Activated naive CD4-positive, alpha-beta T cell treated with anti-CD3 and anti-CD28 coated beads, Interleukin-2, amount 50 U/mL, for 24 hours (primary cell): ENCODE measurements at regions not wholly inside any gene's neighbourhood (a gene's known extent, or its start where the extent isn't known, plus 50 kb on each side); places are given as distances from the start of the nearest gene placed in this dataset.

ENCODE experiments used
- H3K27ac Mint-ChIP-seq: one replicate; pipeline ENCODE4 v1.8.0; 2021; ENCODE audit warnings: mild to moderate bottlenecking, mixed read lengths
- H3K27me3 Mint-ChIP-seq: one replicate; pipeline ENCODE4 v1.8.0; 2021; ENCODE audit warnings: mixed read lengths
- H3K36me3 Mint-ChIP-seq: one replicate; pipeline ENCODE4 v1.8.0; 2021; ENCODE audit warnings: mixed read lengths
- H3K4me1 Mint-ChIP-seq: one replicate; pipeline ENCODE4 v1.8.0; 2021; ENCODE audit warnings: mixed read lengths
- H3K4me3 Mint-ChIP-seq: one replicate; pipeline ENCODE4 v1.8.0; 2021; ENCODE audit warnings: mild to moderate bottlenecking, mixed read lengths
- H3K9me3 Mint-ChIP-seq: one replicate; pipeline ENCODE4 v1.8.0; 2021; ENCODE audit warnings: mixed read lengths

DNA sequence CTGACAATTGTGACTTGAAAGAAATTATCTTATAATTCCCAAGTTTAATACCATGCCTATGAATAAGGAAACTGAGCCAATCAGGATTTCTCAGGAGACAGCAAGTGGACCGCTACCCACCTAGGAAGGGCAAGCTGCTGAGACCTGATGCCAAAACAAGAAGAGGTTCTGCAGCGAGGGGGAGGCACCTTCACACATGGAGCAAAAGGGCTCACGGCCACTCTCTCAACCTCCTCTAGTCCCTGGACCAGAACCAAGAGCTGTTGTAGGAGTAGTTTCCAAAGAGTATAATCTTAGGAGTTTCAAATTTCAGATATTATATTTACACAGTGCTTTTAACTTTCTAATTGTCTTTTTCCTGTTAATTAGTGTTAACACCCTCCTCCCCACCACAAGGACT is 154.7 kb upstream of the ETAA1 start:
- H3K4me1 Mint-ChIP-seq: no peaks in the 10 kb centered on the region
- no peaks in the 10 kb centered on the region for H3K9me3 Mint-ChIP-seq
- no peak overlapping the region for H3K27ac Mint-ChIP-seq
- no peaks in the 10 kb centered on the region for H3K27me3 Mint-ChIP-seq
- no peaks in the 10 kb centered on the region for H3K36me3 Mint-ChIP-seq
- H3K4me3 Mint-ChIP-seq: no peak overlapping the region

- no peak overlapping the region for H3K4me3 Mint-ChIP-seq
- H3K9me3 Mint-ChIP-seq: no peaks in the 10 kb centered on the region
- H3K4me1 Mint-ChIP-seq: no peaks in the 10 kb centered on the region
- H3K36me3 Mint-ChIP-seq: no peaks in the 10 kb centered on the region
- no peaks in the 10 kb centered on the region for H3K27me3 Mint-ChIP-seq
- H3K27ac Mint-ChIP-seq: no peak overlapping the region
Measured at GRCh38 chr2:67243919-67244318, 153.2 kb upstream of the ETAA1 start.

DNA sequence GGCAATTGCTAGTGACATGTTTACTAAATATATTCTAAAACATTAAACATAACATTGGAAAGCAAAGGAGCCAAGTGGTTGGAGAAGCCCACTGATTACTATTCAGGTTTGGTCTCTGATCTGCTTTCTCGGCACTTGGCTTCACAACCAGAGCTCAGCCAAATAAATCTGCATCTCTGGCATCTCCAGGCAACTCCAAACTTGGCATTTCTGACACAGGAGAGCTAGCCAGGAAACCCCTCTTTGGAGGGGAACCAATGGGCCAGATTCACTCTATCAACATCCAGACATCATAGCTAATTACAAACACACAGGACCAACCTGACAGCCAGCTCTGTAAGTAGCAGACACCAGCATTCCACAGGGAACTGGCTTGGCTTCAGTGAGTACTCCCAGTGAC is 150.3 kb upstream of the ETAA1 start:
- Mint-ChIP-seq H3K27ac (no peak overlapping the region), H3K4me3 (no peak overlapping the region), H3K4me1 (no peaks in the 10 kb centered on the region), H3K9me3 (no peaks in the 10 kb centered on the region), H3K27me3 (no peaks in the 10 kb centered on the region), H3K36me3 (no peaks in the 10 kb centered on the region)

DNA sequence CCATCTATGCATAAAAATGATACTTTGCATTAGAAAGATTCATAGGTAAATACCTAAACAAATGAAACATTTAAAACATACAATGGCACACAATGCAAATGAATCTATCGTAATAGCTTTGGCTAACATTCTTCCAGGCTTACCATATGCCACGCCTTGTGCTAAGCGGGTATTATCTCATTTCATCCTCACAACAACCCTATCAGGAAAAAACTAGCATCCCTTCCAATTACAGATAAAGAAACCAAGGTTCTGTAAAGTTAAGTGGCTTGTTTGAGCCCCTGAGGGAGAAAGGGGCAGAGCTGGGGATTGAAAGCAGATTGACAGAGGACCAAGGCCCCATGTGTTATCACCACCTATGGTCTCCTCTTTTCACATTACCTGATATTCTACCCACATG is 145.4 kb upstream of the ETAA1 start:
- no peaks in the 10 kb centered on the region for H3K27me3 Mint-ChIP-seq
- no peak overlapping the region for H3K27ac Mint-ChIP-seq
- H3K9me3 Mint-ChIP-seq: no peaks in the 10 kb centered on the region
- H3K4me1 Mint-ChIP-seq: no peaks in the 10 kb centered on the region
- H3K36me3 Mint-ChIP-seq: no peaks in the 10 kb centered on the region
- no peak overlapping the region for H3K4me3 Mint-ChIP-seq

GRCh38 chr2:67255933-67256615 is 141.1 kb upstream of the ETAA1 start:
- Mint-ChIP-seq H3K4me1 (no peaks in the 10 kb centered on the region), H3K4me3 (no peak overlapping the region), H3K27me3 (no peaks in the 10 kb centered on the region), H3K27ac (no peak overlapping the region), H3K36me3 (no peaks in the 10 kb centered on the region), H3K9me3 (no peaks in the 10 kb centered on the region)

GRCh38 chr2:67256892-67257291 is 140.2 kb upstream of the ETAA1 start:
- Mint-ChIP-seq H3K4me3 (no peak overlapping the region), H3K27ac (no peak overlapping the region), H3K36me3 (no peaks in the 10 kb centered on the region)

DNA sequence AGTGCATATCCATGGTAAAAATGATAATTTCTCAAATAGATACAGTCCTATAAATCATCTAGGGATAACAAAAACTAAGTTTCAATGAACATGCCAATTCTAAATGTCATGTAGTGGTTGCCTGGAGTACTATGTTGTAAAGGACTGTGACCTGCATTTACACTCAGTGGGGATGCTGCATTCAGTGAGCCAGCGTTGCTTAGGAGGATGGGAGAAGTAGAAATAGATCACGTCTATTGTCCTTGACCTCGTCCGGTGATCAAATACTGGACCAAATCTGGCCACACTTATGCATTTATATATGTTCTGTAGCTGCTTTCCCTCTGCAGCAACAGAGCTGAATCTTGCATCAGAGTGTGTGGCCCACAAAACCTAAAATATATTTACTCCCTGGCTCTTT is 139.0 kb upstream of the ETAA1 start:
- Mint-ChIP-seq H3K36me3 (no peaks in the 10 kb centered on the region), H3K4me3 (no peak overlapping the region), H3K9me3 (no peaks in the 10 kb centered on the region), H3K27me3 (no peaks in the 10 kb centered on the region), H3K27ac (no peak overlapping the region), H3K4me1 (no peaks in the 10 kb centered on the region)

More at GRCh38 chr2:67256892-67257291, 140.2 kb upstream of the ETAA1 start:
- Mint-ChIP-seq H3K4me1 (no peaks in the 10 kb centered on the region), H3K27me3 (no peaks in the 10 kb centered on the region), H3K9me3 (no peaks in the 10 kb centered on the region)

GRCh38 chr2:67258831-67259230 is 138.3 kb upstream of the ETAA1 start:
- Mint-ChIP-seq H3K4me1 (no peaks in the 10 kb centered on the region), H3K27me3 (peaks cover 2% of the 10 kb centered on the region), H3K36me3 (no peaks in the 10 kb centered on the region), H3K4me3 (no peak overlapping the region), H3K27ac (no peak overlapping the region), H3K9me3 (peaks cover 4% of the 10 kb centered on the region)

DNA sequence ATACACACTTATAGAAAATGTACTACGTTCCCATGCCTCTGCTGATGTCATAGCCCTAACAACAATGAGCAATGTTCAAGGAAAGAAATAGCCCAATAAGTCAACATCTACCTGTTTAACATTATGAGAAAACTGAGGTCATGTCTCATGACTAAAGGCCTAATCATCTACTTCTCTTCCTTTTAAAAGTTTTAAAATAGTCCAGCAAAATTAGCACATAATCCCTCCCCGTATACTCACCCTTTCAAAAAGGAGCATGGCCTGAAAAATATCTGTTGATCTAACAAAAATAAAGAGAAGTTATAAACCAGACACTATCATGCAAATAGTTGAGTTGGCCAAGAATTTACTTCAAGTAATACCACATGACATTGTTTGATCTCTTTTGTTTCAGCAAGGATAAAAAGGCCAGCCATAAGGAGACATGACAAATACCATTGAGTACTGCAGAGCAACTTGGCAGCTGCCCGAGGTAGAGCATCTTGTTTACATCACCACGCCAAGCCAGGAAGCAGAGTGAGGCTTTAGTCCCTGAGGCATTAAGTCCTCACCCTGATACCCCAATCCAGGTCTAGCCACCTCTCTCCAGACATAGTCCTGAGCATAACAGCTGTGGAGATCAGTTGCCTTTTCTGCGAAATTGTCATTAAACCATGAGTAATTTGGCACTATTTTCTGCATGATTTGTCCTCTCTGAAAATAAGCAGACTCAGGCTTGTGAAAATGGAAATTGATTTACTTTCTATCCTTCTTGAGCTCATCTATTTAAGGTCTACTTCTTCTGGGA is 137.4 kb upstream of the ETAA1 start:
- Mint-ChIP-seq H3K27ac (no peak overlapping the region), H3K4me1 (no peaks in the 10 kb centered on the region), H3K36me3 (no peaks in the 10 kb centered on the region), H3K4me3 (no peak overlapping the region), H3K9me3 (peaks cover 4% of the 10 kb centered on the region), H3K27me3 (peaks cover 4% of the 10 kb centered on the region)

DNA sequence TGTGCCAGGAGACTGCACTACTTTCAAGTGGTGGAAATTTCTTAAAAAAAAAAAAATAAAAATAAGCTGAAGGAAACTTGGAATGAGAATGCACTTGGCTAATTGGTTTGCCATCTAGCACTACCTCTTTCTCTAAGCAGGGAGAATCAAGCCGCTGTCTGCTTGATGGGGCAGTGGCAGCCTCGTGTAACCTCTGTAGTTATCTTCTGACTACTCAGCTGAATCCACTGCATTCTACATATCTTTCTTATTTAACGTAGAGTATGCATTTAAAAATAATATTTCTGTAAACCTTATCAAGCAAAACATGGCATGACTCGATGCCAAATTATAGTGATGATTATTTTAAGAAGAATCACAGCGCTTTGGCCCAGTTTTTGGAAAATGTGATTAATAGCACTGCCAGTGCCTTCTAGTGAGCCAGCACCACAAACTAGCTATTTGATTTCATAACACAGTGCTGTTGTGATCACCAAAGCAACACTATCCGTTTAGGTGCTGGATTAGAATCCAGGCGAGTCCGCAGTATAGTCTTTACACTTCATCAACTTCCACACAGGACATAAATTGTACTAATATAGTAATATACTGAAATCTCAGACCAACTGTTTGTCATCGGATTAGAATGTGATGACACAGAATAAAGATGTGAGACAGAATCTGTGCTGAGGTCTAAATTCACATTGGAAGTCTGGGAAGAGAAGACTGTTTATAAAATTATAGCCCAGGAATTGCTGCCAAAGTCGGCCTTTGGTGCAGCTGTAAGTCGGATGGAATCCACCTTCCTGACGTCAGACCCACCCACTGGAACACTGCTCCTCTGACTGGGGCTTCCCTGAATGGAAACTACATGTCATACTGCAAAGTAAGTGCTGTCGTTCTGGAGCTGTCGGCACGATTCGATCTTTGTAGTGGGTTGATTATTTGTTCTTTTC is 136.5 kb upstream of the ETAA1 start:
- Mint-ChIP-seq H3K4me1 (no peaks in the 10 kb centered on the region), H3K27me3 (peaks cover 6% of the 10 kb centered on the region), H3K36me3 (no peaks in the 10 kb centered on the region), H3K9me3 (peaks cover 4% of the 10 kb centered on the region), H3K27ac (no peak overlapping the region), H3K4me3 (no peak overlapping the region)

GRCh38 chr2:67267241-67267640 is 129.9 kb upstream of the ETAA1 start:
- H3K27me3 Mint-ChIP-seq: peaks cover 6% of the 10 kb centered on the region
- no peak overlapping the region for H3K27ac Mint-ChIP-seq
- peaks cover 4% of the 10 kb centered on the region for H3K9me3 Mint-ChIP-seq
- no peaks in the 10 kb centered on the region for H3K36me3 Mint-ChIP-seq
- no peak overlapping the region for H3K4me3 Mint-ChIP-seq
- H3K4me1 Mint-ChIP-seq: no peaks in the 10 kb centered on the region

GRCh38 chr2:67268797-67269196 is 128.3 kb upstream of the ETAA1 start:
- H3K27me3 Mint-ChIP-seq: peaks cover 4% of the 10 kb centered on the region
- no peak overlapping the region for H3K4me3 Mint-ChIP-seq
- no peaks in the 10 kb centered on the region for H3K36me3 Mint-ChIP-seq
- H3K27ac Mint-ChIP-seq: no peak overlapping the region
- no peaks in the 10 kb centered on the region for H3K4me1 Mint-ChIP-seq
- peaks cover under 1% of the 10 kb centered on the region for H3K9me3 Mint-ChIP-seq

DNA sequence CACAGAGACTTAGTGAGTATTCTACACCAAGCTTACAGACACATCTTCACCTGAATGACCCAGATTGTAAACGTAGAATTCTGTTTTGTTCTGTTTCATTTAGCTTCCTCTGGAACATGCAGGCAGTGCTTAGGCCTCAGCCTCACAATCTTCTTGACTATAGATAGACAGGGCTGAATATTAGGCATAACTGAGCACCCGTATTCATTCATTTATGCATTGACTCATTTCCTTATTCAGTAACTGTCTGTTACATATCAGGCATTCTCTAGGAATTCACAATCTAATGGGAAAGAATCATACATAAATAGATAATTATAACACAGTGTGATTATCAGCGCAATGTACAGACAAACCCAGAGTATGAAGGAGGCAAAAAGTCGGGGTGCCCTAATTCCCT is 124.9 kb upstream of the ETAA1 start:
- no peaks in the 10 kb centered on the region for H3K9me3 Mint-ChIP-seq
- no peaks in the 10 kb centered on the region for H3K4me1 Mint-ChIP-seq
- no peak overlapping the region for H3K4me3 Mint-ChIP-seq
- H3K27ac Mint-ChIP-seq: no peak overlapping the region
- H3K36me3 Mint-ChIP-seq: no peaks in the 10 kb centered on the region
- no peaks in the 10 kb centered on the region for H3K27me3 Mint-ChIP-seq

GRCh38 chr2:67277450-67277849 is 119.7 kb upstream of the ETAA1 start:
- no peak overlapping the region for H3K27ac Mint-ChIP-seq
- no peaks in the 10 kb centered on the region for H3K36me3 Mint-ChIP-seq
- H3K27me3 Mint-ChIP-seq: no peaks in the 10 kb centered on the region
- no peaks in the 10 kb centered on the region for H3K4me1 Mint-ChIP-seq
- no peak overlapping the region for H3K4me3 Mint-ChIP-seq
- H3K9me3 Mint-ChIP-seq: no peaks in the 10 kb centered on the region

GRCh38 chr2:67281101-67281500 is 116.0 kb upstream of the ETAA1 start:
- H3K4me1 Mint-ChIP-seq: no peaks in the 10 kb centered on the region
- H3K36me3 Mint-ChIP-seq: no peaks in the 10 kb centered on the region
- no peak overlapping the region for H3K4me3 Mint-ChIP-seq
- no peaks in the 10 kb centered on the region for H3K9me3 Mint-ChIP-seq
- peaks cover 1% of the 10 kb centered on the region for H3K27me3 Mint-ChIP-seq
- no peak overlapping the region for H3K27ac Mint-ChIP-seq

GRCh38 chr2:67283641-67284040 is 113.5 kb upstream of the ETAA1 start:
- Mint-ChIP-seq H3K27ac (no peak overlapping the region), H3K27me3 (peaks cover 5% of the 10 kb centered on the region), H3K4me1 (no peaks in the 10 kb centered on the region), H3K9me3 (peaks cover 6% of the 10 kb centered on the region), H3K4me3 (no peak overlapping the region), H3K36me3 (no peaks in the 10 kb centered on the region)
